PC-3 (cell line): ENCODE measurements at regions not wholly inside any gene's neighbourhood (a gene's known extent, or its start where the extent isn't known, plus 50 kb on each side); places are given as distances from the start of the nearest gene placed in this dataset.

Experiments
- EZH2 ChIP-seq: fragments of 300-600 bp; sonication (generic); IDR thresholded peaks from one replicate; pipeline ENCODE4 v1.6.1; 2017; ENCODE audit warnings: antibody characterized with exemption, mild to moderate bottlenecking, low read length; ENCODE audit not compliant: unreplicated experiment
- EZH2phosphoT487 ChIP-seq: fragments of 300-600 bp; sonication (generic); IDR thresholded peaks from 2 replicates; pipeline ENCODE4 v1.6.1; 2018; ENCODE audit warnings: mild to moderate bottlenecking, antibody characterized with exemption, low read length, borderline replicate concordance
- TF ChIP-seq, protein P1 (sequence below): fragments of 300-600 bp; sonication (generic); conservative IDR thresholded peaks from 2 replicates; pipeline ENCODE4 v1.5.1; 2017; ENCODE audit warnings: antibody characterized with exemption, low read depth, mild to moderate bottlenecking, low read length

- TF ChIP-seq, protein P1, sequence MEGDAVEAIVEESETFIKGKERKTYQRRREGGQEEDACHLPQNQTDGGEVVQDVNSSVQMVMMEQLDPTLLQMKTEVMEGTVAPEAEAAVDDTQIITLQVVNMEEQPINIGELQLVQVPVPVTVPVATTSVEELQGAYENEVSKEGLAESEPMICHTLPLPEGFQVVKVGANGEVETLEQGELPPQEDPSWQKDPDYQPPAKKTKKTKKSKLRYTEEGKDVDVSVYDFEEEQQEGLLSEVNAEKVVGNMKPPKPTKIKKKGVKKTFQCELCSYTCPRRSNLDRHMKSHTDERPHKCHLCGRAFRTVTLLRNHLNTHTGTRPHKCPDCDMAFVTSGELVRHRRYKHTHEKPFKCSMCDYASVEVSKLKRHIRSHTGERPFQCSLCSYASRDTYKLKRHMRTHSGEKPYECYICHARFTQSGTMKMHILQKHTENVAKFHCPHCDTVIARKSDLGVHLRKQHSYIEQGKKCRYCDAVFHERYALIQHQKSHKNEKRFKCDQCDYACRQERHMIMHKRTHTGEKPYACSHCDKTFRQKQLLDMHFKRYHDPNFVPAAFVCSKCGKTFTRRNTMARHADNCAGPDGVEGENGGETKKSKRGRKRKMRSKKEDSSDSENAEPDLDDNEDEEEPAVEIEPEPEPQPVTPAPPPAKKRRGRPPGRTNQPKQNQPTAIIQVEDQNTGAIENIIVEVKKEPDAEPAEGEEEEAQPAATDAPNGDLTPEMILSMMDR = no peak
- TF ChIP-seq EZH2 (no peak), EZH2phosphoT487 (no peak)
Observed at GRCh38 chr4:22233230-22233629, 282.6 kb downstream of the ADGRA3 start.
